H9 (cell line): ENCODE measurements at regions not wholly inside any gene's neighbourhood (a gene's known extent, or its start where the extent isn't known, plus 50 kb on each side); places are given as distances from the start of the nearest gene placed in this dataset.

Experiments used
- DNase-seq: peaks from one replicate; pipeline ENCODE4 v3.0.0-alpha.2; 2017
- H2AFZ ChIP-seq: one replicate; pipeline ENCODE4 v1.6.1; 2013; ENCODE audit warnings: mild to moderate bottlenecking, low read length, control low read depth, moderate library complexity
- H2AK5ac ChIP-seq: 2 replicates; pipeline ENCODE4 v1.6.1; 2013; ENCODE audit warnings: low read length, control low read depth, mixed read lengths; ENCODE audit not compliant: insufficient read length
- H2BK120ac ChIP-seq: one replicate; pipeline ENCODE4 v1.6.1; 2013; ENCODE audit warnings: low read depth, mild to moderate bottlenecking, low read length, control low read depth, inconsistent platforms; ENCODE audit not compliant: poor library complexity, severe bottlenecking
- H2BK12ac ChIP-seq: 2 replicates; pipeline ENCODE4 v1.6.1; 2013; ENCODE audit warnings: low read length, control low read depth, mixed read lengths, low read depth; ENCODE audit not compliant: insufficient read length
- H2BK15ac ChIP-seq: 2 replicates; pipeline ENCODE4 v1.6.1; 2013; ENCODE audit warnings: low read depth, low read length, control low read depth
- H2BK20ac ChIP-seq: one replicate; pipeline ENCODE4 v1.6.1; 2013; ENCODE audit warnings: low read depth, mild to moderate bottlenecking, low read length, control low read depth, inconsistent platforms; ENCODE audit not compliant: poor library complexity, severe bottlenecking
- H2BK5ac ChIP-seq: 2 replicates; pipeline ENCODE4 v1.6.1; 2013; ENCODE audit warnings: low read length, control low read depth, mixed read lengths; ENCODE audit not compliant: insufficient read length
- H3K14ac ChIP-seq: 2 replicates; pipeline ENCODE4 v1.6.1; 2013; ENCODE audit warnings: low read length, control low read depth; ENCODE audit not compliant: insufficient read depth
- H3K18ac ChIP-seq: 2 replicates; pipeline ENCODE4 v1.6.1; 2013; ENCODE audit warnings: low read depth, mild to moderate bottlenecking, mixed read lengths, low read length, control low read depth; ENCODE audit not compliant: insufficient read length
- H3K23ac ChIP-seq: 2 replicates; pipeline ENCODE4 v1.6.1; 2013; ENCODE audit warnings: low read length, control low read depth, mixed read lengths, low read depth; ENCODE audit not compliant: insufficient read length
- H3K23me2 ChIP-seq: 2 replicates; pipeline ENCODE4 v1.6.1; 2013; ENCODE audit warnings: low read depth, mild to moderate bottlenecking, mixed read lengths, low read length, control low read depth; ENCODE audit not compliant: insufficient read length, poor library complexity, severe bottlenecking
- H3K27ac ChIP-seq: 2 replicates; pipeline ENCODE4 v1.5.1; 2013; ENCODE audit warnings: low read length, control low read depth, mixed read lengths, low read depth; ENCODE audit not compliant: insufficient read length
- H3K27me3 ChIP-seq: 2 replicates; pipeline ENCODE4 v1.6.1; 2013; ENCODE audit warnings: low read length, control low read depth, inconsistent platforms; ENCODE audit not compliant: insufficient read depth
- H3K4ac ChIP-seq: 2 replicates; pipeline ENCODE4 v1.6.1; 2013; ENCODE audit warnings: low read depth, mild to moderate bottlenecking, control low read depth, inconsistent platforms, low read length, moderate library complexity
- H3K4me1 ChIP-seq: 2 replicates; pipeline ENCODE4 v1.6.1; 2013; ENCODE audit warnings: low read length, control low read depth, inconsistent platforms; ENCODE audit not compliant: insufficient read depth
- H3K4me2 ChIP-seq: 2 replicates; pipeline ENCODE4 v1.6.1; 2013; ENCODE audit warnings: low read length, control low read depth, mixed read lengths; ENCODE audit not compliant: insufficient read length, insufficient read depth
- H3K56ac ChIP-seq: 2 replicates; pipeline ENCODE4 v1.6.1; 2013; ENCODE audit warnings: low read depth, mild to moderate bottlenecking, mixed read lengths, low read length, control low read depth; ENCODE audit not compliant: insufficient read length
- H3K79me1 ChIP-seq: 2 replicates; pipeline ENCODE4 v1.6.1; 2013; ENCODE audit warnings: low read depth, mild to moderate bottlenecking, moderate library complexity, low read length, control low read depth, inconsistent platforms; ENCODE audit not compliant: insufficient read depth, poor library complexity, severe bottlenecking
- H3K79me2 ChIP-seq: 2 replicates; pipeline ENCODE4 v1.6.1; 2013; ENCODE audit warnings: low read length, control low read depth, inconsistent platforms; ENCODE audit not compliant: insufficient read depth
- H3K9ac ChIP-seq: 2 replicates; pipeline ENCODE4 v1.6.1; 2013; ENCODE audit warnings: low read length, control low read depth, mixed read lengths; ENCODE audit not compliant: insufficient read length; ENCODE audit errors: extremely low read depth
- H3K9me3 ChIP-seq: one replicate; pipeline ENCODE4 v1.6.1; 2013; ENCODE audit warnings: low read depth, low read length, inconsistent platforms; ENCODE audit not compliant: control insufficient read depth
- H3T11ph ChIP-seq: one replicate; pipeline ENCODE4 v1.6.1; 2013; ENCODE audit warnings: mild to moderate bottlenecking, low read length, control low read depth, inconsistent platforms
- H4K20me1 ChIP-seq: one replicate; pipeline ENCODE4 v1.6.1; 2013; ENCODE audit not compliant: control insufficient read depth, insufficient read length, insufficient read depth
- H4K5ac ChIP-seq: 2 replicates; pipeline ENCODE4 v1.6.1; 2013; ENCODE audit warnings: low read depth, mild to moderate bottlenecking, mixed read lengths, low read length, control low read depth; ENCODE audit not compliant: insufficient read length
- H4K8ac ChIP-seq: replicated peaks from 2 replicates; pipeline ENCODE4 v1.6.1; 2013; ENCODE audit warnings: low read length, control low read depth, mixed read lengths, low read depth; ENCODE audit not compliant: insufficient read length
- H4K91ac ChIP-seq: 2 replicates; pipeline ENCODE4 v1.6.1; 2013; ENCODE audit warnings: low read depth, mild to moderate bottlenecking, moderate library complexity, mixed read lengths, low read length, control low read depth; ENCODE audit not compliant: insufficient read length
- H3K27ac Mint-ChIP-seq, 3 experiments: 2 replicates in 2 of 3; 3 replicates in 1 of 3; pipeline ENCODE4 v1.8.0; 2020 to 2021; ENCODE audit warnings: mixed read lengths in 3 of 3, mild to moderate bottlenecking in 1 of 3, moderate library complexity in 1 of 3
- H3K27me3 Mint-ChIP-seq: 2 replicates; pipeline ENCODE4 v1.8.0; 2021; ENCODE audit warnings: low read depth, mild to moderate bottlenecking, moderate library complexity, mixed read lengths
- H3K36me3 Mint-ChIP-seq, 3 experiments: 2 replicates in 2 of 3; 3 replicates in 1 of 3; pipeline ENCODE4 v1.8.0; 2020 to 2021; ENCODE audit warnings: low read depth in 3 of 3, mixed read lengths in 3 of 3; ENCODE audit not compliant: insufficient read depth in 1 of 3
- H3K4me1 Mint-ChIP-seq, 2 experiments: 2 replicates each; pipeline ENCODE4 v1.8.0; 2020; ENCODE audit warnings: mixed read lengths in 2 of 2
- H3K4me3 Mint-ChIP-seq, 2 experiments: 2 replicates in 1 of 2; 3 replicates in 1 of 2; pipeline ENCODE4 v1.8.0; 2020 to 2021; ENCODE audit warnings: mild to moderate bottlenecking in 2 of 2, mixed read lengths in 2 of 2, moderate library complexity in 1 of 2
- H3K9me3 Mint-ChIP-seq, 2 experiments: 2 replicates in 1 of 2; 3 replicates in 1 of 2; pipeline ENCODE4 v1.8.0; 2020; ENCODE audit warnings: mild to moderate bottlenecking in 2 of 2, mixed read lengths in 2 of 2, moderate library complexity in 1 of 2
- WGBS: extraction: QIAGEN DNeasy Blood & Tissue Kit; methylation state at CpG from one replicate; pipeline ENCODE4 v1.1.7; 2013; ENCODE audit warnings: missing lambda C conversion rate, low lambda C conversion rate, mixed read lengths; ENCODE audit not compliant: insufficient read length; ENCODE audit errors: extremely low coverage; 5-methylcytosine and 5-hydroxymethylcytosine counted together
- TF ChIP-seq, protein P1 (sequence below): fragments of 200-600 bp; sonication (generic); conservative IDR thresholded peaks from 3 replicates; pipeline ENCODE4 v1.8.0; 2021; ENCODE audit warnings: antibody characterized with exemption, mild to moderate bottlenecking

GRCh38 chr1:81733480-81733879 is 67.3 kb upstream of the ADGRL2 start:
- Mint-ChIP-seq H3K4me1 (peaks cover 13 to 18% of the 10 kb centered on the region in 2 experiments), H3K27me3 (peaks cover 3% of the 10 kb centered on the region; the same call in 1 of the 2 replicates), H3K4me3 (no peak overlapping the region; a peak in 1 of 5 replicates), H3K36me3 (no peaks in the 10 kb centered on the region), H3K9me3 (no peaks in the 10 kb centered on the region; a peak in 2 of 5 replicates), H3K27ac (peak overlapping the region; percentile 50 to 68 (median 58); a peak in 4 of 7 replicates)
- Histone ChIP-seq H3K9me3 (no peaks in the 10 kb centered on the region), H3K79me2 (no peaks in the 10 kb centered on the region), H2BK5ac (no peak overlapping the region), H4K5ac (no peak overlapping the region), H3K27me3 (no peaks in the 10 kb centered on the region), H3K56ac (no peak overlapping the region), H3T11ph (no peak overlapping the region), H3K18ac (no peak overlapping the region), H2AK5ac (no peak overlapping the region), H3K14ac (peak overlapping the region; percentile 47; the same call in 1 of the 2 replicates), H4K91ac (no peak overlapping the region), H3K79me1 (no peaks in the 10 kb centered on the region), H2BK15ac (no peak overlapping the region), H3K9ac (no peak overlapping the region), H3K27ac (no peak overlapping the region), H3K4me1 (peaks cover 7% of the 10 kb centered on the region; the same call in 1 of the 2 replicates), H3K4me2 (no peak overlapping the region), H4K20me1 (no peaks in the 10 kb centered on the region), H3K23ac (no peak overlapping the region), H2BK20ac (no peak overlapping the region), H2AFZ (no peak overlapping the region), H3K4ac (no peak overlapping the region), H2BK12ac (no peak overlapping the region), H4K8ac (no peak overlapping the region), H2BK120ac (no peak overlapping the region), H3K23me2 (no peaks in the 10 kb centered on the region)
- TF ChIP-seq, protein P1, sequence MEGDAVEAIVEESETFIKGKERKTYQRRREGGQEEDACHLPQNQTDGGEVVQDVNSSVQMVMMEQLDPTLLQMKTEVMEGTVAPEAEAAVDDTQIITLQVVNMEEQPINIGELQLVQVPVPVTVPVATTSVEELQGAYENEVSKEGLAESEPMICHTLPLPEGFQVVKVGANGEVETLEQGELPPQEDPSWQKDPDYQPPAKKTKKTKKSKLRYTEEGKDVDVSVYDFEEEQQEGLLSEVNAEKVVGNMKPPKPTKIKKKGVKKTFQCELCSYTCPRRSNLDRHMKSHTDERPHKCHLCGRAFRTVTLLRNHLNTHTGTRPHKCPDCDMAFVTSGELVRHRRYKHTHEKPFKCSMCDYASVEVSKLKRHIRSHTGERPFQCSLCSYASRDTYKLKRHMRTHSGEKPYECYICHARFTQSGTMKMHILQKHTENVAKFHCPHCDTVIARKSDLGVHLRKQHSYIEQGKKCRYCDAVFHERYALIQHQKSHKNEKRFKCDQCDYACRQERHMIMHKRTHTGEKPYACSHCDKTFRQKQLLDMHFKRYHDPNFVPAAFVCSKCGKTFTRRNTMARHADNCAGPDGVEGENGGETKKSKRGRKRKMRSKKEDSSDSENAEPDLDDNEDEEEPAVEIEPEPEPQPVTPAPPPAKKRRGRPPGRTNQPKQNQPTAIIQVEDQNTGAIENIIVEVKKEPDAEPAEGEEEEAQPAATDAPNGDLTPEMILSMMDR: no peak
- DNase-seq: peak; percentile 23
- no CpG with 5 or more reads among the region's 2 CpGs for WGBS
